HG03045 (cell line): ENCODE measurements at regions not wholly inside any gene's neighbourhood (a gene's known extent, or its start where the extent isn't known, plus 50 kb on each side); places are given as distances from the start of the nearest gene placed in this dataset.

ENCODE experiments used
- ATAC-seq: cut with Tn5 transposase; IDR thresholded peaks from one replicate; pipeline ENCODE4 v1.9.1; 2021; ENCODE audit warnings: mild to moderate bottlenecking, moderate library complexity; ENCODE audit not compliant: unreplicated experiment

GRCh38 chr2:217033186-217033585 lies 173.3 kb upstream of the TNP1 start:
- ATAC-seq, result no peak

GRCh38 chr2:217031445-217031844 lies 171.6 kb upstream of the TNP1 start:
- ATAC-seq, result no peak

GRCh38 chr2:217030081-217030480 lies 170.2 kb upstream of the TNP1 start:
- ATAC-seq, result no peak

- no peak for ATAC-seq
Observed at GRCh38 chr2:217028128-217028527, 168.3 kb upstream of the TNP1 start.

DNA sequence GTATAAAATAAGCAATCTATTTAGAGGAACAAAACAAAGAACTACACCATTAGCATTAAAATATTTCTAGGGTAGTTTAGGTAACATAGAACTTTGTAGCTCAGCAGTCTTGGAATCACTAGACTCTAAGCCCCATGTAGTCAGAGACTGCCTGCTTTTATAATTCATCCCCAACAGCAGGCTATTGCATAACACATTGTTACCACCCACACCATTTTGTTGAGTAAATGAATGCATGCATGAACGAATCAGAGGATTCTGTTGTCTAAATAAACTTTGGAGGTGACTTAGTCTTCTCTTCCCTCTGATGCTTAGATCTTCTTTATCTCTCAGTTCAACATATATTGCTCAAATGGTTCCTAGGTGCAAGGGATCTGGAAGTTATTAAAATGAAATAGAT lies 167.6 kb upstream of the TNP1 start:
- no peak for ATAC-seq

- ATAC-seq, result no peak
Observed at GRCh38 chr2:217026569-217026968, 166.7 kb upstream of the TNP1 start.

DNA sequence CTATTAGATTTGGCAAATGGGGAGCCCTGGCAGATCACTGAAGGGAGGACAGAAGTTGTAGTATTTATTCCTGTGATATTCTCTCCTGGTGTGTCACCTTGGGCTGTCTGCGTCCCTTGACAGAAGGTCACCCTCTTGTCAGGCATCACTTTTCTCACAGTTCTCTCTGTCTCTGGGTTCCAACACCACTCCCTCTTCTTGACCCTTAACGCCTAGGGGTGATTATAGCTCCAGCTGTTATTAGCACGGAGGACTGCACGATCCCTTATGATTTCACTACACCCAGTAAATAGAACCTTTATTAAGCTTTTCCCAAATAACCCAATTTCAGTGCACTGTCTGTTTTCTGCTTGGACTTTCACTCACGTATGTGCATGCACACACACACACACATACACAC lies 166.3 kb upstream of the TNP1 start:
- no peak for ATAC-seq

DNA sequence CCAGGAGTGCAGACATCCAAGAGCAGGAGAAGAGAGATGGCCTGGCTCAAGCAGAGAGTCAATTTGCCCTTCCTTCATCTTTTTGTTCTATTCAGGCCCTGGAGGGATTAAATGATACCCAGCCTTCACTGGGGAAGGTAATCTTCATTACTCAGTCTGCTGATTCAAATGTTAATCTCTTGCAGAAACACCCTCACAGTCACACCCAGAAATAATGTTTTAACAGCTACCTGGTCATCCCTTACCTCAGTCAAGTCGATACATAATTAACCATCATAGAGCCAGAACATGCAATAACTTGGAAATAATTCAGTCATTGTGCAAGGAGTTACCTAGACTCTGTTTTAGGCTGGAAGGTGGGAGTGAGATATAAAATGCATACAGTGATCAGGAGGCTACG lies 163.7 kb upstream of the TNP1 start:
- no peak for ATAC-seq

GRCh38 chr2:217017456-217018252 lies 157.8 kb upstream of the TNP1 start:
- ATAC-seq, result no peak

GRCh38 chr2:217016796-217017419 lies 157.0 kb upstream of the TNP1 start:
- no peak for ATAC-seq

GRCh38 chr2:217014328-217015105 lies 154.7 kb upstream of the TNP1 start:
- ATAC-seq, result no peak

- no peak for ATAC-seq
Observed at GRCh38 chr2:217013926-217014325, 154.1 kb upstream of the TNP1 start.

GRCh38 chr2:217011576-217011975 lies 151.7 kb upstream of the TNP1 start:
- no peak for ATAC-seq

- no peak for ATAC-seq
Observed at GRCh38 chr2:217010173-217010572, 150.3 kb upstream of the TNP1 start.

GRCh38 chr2:217008794-217009193 lies 148.9 kb upstream of the TNP1 start:
- ATAC-seq, result no peak

DNA sequence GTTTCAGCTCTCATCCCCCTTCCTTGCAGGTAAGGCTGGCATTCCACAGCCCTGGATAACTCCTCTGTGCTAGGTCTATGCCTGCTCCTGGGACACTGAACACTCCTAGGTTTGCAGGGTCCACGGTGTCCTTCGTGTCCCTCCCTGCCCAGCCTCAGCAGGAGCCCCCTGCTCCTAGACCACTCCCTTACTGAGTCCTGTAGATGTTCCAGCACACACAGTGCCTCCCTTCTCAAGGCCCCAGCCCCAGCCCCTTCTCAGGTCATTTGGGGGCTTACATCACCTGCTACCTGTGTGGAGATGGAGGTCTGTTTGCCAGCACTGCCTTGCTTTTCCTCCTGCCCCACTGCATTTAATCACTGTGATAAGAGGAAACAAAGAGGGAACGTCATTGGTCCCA lies 146.4 kb upstream of the TNP1 start:
- no peak for ATAC-seq

GRCh38 chr2:217004656-217005055 lies 144.8 kb upstream of the TNP1 start:
- ATAC-seq, result no peak

DNA sequence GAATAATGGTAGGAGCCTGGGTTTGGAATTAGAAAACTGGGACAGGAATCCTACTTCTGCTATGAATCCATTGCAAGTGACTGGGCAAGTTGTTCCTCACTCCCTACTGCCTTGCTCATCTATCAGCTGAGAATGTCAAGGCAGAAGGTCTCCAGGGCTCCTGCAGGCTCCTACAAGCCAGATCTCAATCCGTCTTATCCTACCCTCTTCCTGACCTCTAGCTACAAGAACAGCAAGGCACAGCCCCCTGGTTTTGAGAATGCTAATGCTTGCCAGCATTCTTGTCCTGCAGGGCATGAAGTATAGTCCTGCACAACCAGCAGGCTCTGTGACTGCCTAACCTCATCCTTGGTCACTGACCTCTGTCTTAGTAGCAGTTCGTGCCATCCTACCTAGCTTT lies 141.9 kb upstream of the TNP1 start:
- ATAC-seq, result no peak

DNA sequence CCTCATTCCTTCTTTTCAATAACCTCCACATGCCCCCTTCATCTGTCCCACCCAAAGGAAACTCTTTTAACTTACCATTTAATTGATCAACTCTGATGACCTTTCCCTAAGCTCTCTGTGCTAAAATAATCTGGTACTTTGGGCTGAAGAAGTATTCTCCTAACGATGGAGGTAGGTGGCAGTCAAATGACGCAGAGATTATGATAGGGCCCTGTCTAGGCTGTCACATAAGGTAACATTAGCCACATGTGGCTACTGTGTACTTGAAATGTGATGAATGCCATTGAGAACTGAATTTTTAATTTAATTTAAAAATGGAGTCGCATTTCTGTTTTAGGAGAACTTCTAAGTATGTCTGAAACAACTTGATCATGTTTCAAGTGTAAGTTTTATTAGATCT lies 140.5 kb upstream of the TNP1 start:
- ATAC-seq, result no peak

DNA sequence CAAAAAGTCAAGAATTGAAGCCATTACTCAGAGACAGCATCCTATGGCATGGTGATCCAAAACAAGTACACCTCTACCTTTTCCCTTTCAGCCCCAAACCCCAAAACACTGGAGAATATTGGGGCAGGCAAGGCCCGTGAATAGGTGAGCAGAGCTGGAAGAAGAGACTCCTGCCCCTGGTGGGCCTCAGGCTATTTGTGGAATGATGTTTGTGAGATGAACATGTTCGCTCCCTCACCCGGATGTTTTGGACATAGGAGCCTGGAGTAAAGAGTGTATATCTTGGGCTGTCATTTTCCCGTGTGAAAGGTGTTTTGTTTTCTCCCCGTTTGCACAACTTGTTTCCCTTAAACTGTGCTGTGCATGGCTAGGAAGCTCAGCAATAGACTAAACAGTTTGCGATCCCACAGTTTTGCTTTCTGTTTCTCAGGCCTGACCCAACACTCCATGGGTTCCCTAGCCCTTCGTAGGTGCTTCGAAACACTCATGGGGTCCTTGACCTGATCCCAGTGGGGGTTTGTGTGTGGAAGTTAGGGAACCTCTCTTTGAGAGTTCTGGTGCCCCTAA lies 136.5 kb upstream of the TNP1 start:
- no peak for ATAC-seq

DNA sequence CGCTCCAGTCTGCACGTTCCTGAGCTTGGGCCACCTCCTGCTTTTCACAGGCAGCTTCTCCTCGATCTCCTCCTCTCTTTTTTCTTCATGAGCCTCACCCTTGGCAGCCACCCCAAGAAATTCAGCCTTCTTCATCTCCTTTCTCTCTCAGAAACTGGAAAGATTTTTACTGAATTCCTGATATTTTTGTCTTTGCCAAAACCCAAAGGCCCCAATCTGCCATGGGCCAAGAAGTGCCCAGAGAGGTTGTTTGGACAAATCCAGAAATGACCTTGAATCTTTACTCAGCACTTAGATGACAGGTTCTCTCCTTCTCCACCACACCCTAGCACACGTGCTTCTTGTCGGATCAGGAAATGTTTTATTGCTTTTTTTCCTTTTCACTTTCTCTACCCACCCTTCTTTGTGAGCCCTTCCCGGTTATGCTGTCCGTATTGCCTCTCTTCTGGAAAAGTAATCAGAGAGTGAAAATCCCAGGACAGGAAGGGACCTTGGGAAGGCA lies 134.5 kb upstream of the TNP1 start:
- ATAC-seq, result no peak
